Progenitor cell of endocrine pancreas (in vitro differentiated cells): ENCODE measurements at regions not wholly inside any gene's neighbourhood (a gene's known extent, or its start where the extent isn't known, plus 50 kb on each side); places are given as distances from the start of the nearest gene placed in this dataset.

Source experiments
- DNase-seq: peaks from one replicate; pipeline ENCODE4 v3.0.0; 2021; ENCODE audit warnings: low spot score; ENCODE audit not compliant: unreplicated experiment
- H3K27ac Mint-ChIP-seq: 2 replicates; pipeline ENCODE4 v1.8.0; 2021; ENCODE audit warnings: mild to moderate bottlenecking, moderate library complexity, mixed read lengths
- H3K27me3 Mint-ChIP-seq: 2 replicates; pipeline ENCODE4 v1.8.0; 2021; ENCODE audit warnings: mixed read lengths
- H3K36me3 Mint-ChIP-seq: 2 replicates; pipeline ENCODE4 v1.8.0; 2022; ENCODE audit warnings: mixed read lengths; ENCODE audit not compliant: insufficient read depth
- H3K4me1 Mint-ChIP-seq: 2 replicates; pipeline ENCODE4 v1.8.0; 2021; ENCODE audit warnings: low read depth, mixed read lengths
- H3K4me3 Mint-ChIP-seq: 2 replicates; pipeline ENCODE4 v1.8.0; 2021; ENCODE audit warnings: low read depth, mild to moderate bottlenecking, moderate library complexity, mixed read lengths
- H3K9me3 Mint-ChIP-seq: 2 replicates; pipeline ENCODE4 v1.8.0; 2021; ENCODE audit warnings: low read depth, mixed read lengths
- TF ChIP-seq, protein P1 (sequence below): fragments of 200-600 bp; sonication (generic); IDR thresholded peaks from one replicate; pipeline ENCODE4 v1.5.0; 2021; ENCODE audit warnings: antibody characterized with exemption, mild to moderate bottlenecking; ENCODE audit not compliant: unreplicated experiment

DNA sequence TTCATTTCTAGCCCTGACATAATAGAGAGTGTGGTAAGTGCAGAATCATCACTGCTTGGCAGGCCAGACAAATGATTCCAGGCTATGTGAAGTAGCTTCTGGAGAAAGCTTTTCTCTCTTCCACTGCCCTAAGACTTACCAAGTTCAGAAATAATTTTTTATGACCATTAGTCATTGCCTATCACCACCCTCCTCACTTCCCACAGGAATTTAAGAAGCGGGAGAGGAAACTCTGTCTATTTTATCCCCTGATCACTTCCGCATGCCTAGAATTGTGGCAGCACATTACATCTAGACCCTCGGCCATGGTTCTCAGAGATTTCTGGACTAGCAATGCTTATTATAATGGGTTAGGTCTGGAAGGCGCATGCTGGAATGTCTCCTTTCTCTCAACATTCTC, 397.8 kb upstream of the NR2F2 start:
- Mint-ChIP-seq H3K4me3 (no peak overlapping the region), H3K4me1 (no peaks in the 10 kb centered on the region), H3K9me3 (no peaks in the 10 kb centered on the region), H3K27me3 (peaks cover 9% of the 10 kb centered on the region), H3K27ac (no peak overlapping the region), H3K36me3 (no peaks in the 10 kb centered on the region)
- TF ChIP-seq, protein P1, sequence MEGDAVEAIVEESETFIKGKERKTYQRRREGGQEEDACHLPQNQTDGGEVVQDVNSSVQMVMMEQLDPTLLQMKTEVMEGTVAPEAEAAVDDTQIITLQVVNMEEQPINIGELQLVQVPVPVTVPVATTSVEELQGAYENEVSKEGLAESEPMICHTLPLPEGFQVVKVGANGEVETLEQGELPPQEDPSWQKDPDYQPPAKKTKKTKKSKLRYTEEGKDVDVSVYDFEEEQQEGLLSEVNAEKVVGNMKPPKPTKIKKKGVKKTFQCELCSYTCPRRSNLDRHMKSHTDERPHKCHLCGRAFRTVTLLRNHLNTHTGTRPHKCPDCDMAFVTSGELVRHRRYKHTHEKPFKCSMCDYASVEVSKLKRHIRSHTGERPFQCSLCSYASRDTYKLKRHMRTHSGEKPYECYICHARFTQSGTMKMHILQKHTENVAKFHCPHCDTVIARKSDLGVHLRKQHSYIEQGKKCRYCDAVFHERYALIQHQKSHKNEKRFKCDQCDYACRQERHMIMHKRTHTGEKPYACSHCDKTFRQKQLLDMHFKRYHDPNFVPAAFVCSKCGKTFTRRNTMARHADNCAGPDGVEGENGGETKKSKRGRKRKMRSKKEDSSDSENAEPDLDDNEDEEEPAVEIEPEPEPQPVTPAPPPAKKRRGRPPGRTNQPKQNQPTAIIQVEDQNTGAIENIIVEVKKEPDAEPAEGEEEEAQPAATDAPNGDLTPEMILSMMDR, result no peak
- no peak for DNase-seq

DNA sequence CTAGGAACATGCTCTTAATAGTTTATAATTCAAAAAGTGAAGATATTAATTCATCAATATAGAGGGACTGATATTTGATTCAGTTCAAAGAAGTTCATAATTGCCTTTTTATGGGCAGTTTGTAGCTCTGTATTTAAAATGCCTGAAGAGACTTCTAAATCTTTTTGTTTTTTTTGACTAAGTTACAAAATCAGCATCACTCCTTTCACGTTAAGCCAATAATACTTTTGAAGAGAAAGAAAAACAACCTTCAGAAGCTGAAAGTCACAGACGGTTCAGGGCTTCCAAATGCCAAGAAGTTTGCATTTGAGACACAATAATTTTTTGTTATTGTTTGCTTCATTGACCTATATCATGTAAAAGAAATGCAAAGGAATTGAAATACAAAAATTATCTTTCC, 394.6 kb upstream of the NR2F2 start:
- Mint-ChIP-seq H3K27me3 (peaks cover 2% of the 10 kb centered on the region), H3K4me1 (no peaks in the 10 kb centered on the region), H3K9me3 (no peaks in the 10 kb centered on the region), H3K4me3 (no peak overlapping the region), H3K36me3 (no peaks in the 10 kb centered on the region), H3K27ac (no peak overlapping the region)
- TF ChIP-seq, protein P1, result no peak
- DNase-seq, result no peak

DNA sequence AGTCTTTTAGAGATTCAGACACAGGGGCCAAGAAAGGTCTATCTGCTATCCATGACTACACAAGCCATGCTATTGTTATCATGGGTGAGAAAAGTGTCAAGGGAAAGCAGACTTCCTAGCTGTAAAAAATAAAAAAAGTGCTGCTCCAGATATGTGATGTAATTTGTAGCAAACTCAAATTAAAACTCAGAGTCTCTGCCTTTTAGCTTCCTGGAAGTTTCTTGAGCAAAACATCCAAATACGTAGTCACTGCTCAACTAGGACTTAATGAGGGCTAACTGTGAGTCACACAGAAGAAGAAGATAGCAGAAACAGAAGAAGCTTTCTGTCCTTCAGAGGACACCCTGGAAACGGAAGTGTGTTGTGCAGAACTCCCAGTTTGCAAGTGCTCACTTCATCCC, 393.4 kb upstream of the NR2F2 start:
- H3K27ac Mint-ChIP-seq, result no peak overlapping the region
- TF ChIP-seq, protein P1, result no peak
- no peaks in the 10 kb centered on the region for H3K36me3 Mint-ChIP-seq
- H3K4me1 Mint-ChIP-seq, result no peaks in the 10 kb centered on the region
- H3K27me3 Mint-ChIP-seq, result peaks cover 2% of the 10 kb centered on the region
- no peak overlapping the region for H3K4me3 Mint-ChIP-seq
- no peaks in the 10 kb centered on the region for H3K9me3 Mint-ChIP-seq
- DNase-seq, result no peak

DNA sequence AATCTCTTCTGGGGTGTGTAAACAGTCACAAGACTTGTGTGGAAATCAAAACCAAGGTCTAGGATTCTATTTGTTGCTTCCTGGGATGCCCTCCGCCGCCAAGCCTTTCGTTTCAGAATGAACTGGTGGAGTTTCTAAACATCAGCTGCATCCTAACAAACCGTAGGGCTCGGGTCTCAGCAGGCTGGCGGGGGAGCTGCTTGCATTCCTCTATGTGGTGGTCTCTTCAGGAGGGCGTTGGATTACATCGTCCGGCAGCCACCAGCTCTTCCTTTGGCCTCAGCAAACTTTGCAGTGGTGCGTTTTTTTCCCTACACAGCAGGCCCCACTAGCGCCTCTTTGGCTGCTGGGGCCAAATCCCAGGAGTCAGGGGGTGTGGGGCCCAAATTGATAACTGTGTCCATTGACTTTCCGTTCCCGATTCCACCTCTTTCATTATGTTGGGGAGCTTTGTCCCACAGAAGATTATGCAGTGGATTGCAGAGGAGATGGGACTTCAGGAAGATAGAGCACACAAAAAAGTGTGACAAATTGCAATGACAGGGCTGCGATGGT, 390.0 kb upstream of the NR2F2 start:
- H3K27me3 Mint-ChIP-seq, result peaks cover 2% of the 10 kb centered on the region
- H3K9me3 Mint-ChIP-seq, result no peaks in the 10 kb centered on the region
- H3K4me3 Mint-ChIP-seq, result no peak overlapping the region
- H3K36me3 Mint-ChIP-seq, result no peaks in the 10 kb centered on the region
- TF ChIP-seq, protein P1, result no peak
- H3K4me1 Mint-ChIP-seq, result peaks cover 9% of the 10 kb centered on the region
- DNase-seq, result no peak
- no peak overlapping the region for H3K27ac Mint-ChIP-seq

DNA sequence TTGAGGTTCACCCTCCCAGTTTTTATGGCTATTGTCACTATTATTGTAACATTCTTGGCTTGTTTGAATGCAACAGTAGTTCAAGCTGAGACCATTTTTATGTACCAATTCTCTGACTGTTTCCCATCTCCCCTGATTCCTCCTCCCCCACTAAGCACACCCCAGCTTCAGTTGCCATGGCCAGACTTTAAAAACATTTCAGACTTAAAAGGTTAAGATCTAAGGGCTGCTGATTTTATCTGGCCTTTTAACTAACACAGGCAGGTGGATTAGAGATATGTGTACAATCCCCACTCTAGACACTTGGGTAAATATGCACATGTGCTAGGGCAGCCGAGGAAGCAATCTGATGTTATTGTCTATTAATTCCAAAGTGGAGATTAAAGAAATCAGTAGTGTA, 386.3 kb upstream of the NR2F2 start:
- TF ChIP-seq, protein P1, result no peak
- Mint-ChIP-seq H3K4me3 (no peak overlapping the region), H3K27ac (no peak overlapping the region), H3K36me3 (no peaks in the 10 kb centered on the region), H3K4me1 (peaks cover 9% of the 10 kb centered on the region), H3K9me3 (no peaks in the 10 kb centered on the region), H3K27me3 (no peaks in the 10 kb centered on the region)
- no peak for DNase-seq
